Lung (tissue), 11 donors: ENCODE measurements at regions not wholly inside any gene's neighbourhood (a gene's known extent, or its start where the extent isn't known, plus 50 kb on each side); places are given as distances from the start of the nearest gene placed in this dataset.
A peak's percentile ranks its signal among the peaks of the same experiment; 100 is the strongest.

Experiments used
- ATAC-seq: fragments of 200-7000 bp; cut with Tn5 transposase; one replicate; pipeline ENCODE4 v1.9.1; 2020; ENCODE audit warnings: moderate number of reproducible peaks; ENCODE audit not compliant: insufficient read depth, low FRiP score
- DNase-seq, 3 donors: peaks; one replicate each; pipeline ENCODE4 v3.0.0-alpha.2; 2013 to 2017
- H3K27ac ChIP-seq, 2 donors: one replicate each; pipeline ENCODE4 v1.5.1; 2013; ENCODE audit warnings: mild to moderate bottlenecking in 2 of 2, moderate library complexity in 2 of 2, control low read depth in 1 of 2, inconsistent platforms in 1 of 2, low read depth in 1 of 2, low read length in 1 of 2
- H3K27me3 ChIP-seq, 3 donors: one replicate each; pipeline ENCODE4 v1.5.1; 2013; ENCODE audit warnings: low read length in 2 of 3; ENCODE audit not compliant: control insufficient read depth in 3 of 3, insufficient read depth in 3 of 3
- H3K36me3 ChIP-seq, 4 donors: one replicate each; pipeline ENCODE4 v1.5.1; 2013; ENCODE audit warnings: low read length in 4 of 4, mild to moderate bottlenecking in 1 of 4, moderate library complexity in 1 of 4; ENCODE audit not compliant: control insufficient read depth in 4 of 4, insufficient read depth in 4 of 4
- H3K4me1 ChIP-seq, 5 donors: one replicate each; pipeline ENCODE4 v1.5.1; 2013; ENCODE audit warnings: low read length in 5 of 5, mild to moderate bottlenecking in 2 of 5, moderate library complexity in 1 of 5; ENCODE audit not compliant: control insufficient read depth in 5 of 5, insufficient read depth in 5 of 5
- H3K4me3 ChIP-seq: one replicate; pipeline ENCODE4 v1.5.1; 2013; ENCODE audit warnings: mild to moderate bottlenecking, control low read depth, moderate library complexity
- H3K9ac ChIP-seq, 2 donors: one replicate each; pipeline ENCODE4 v1.5.1; 2013; ENCODE audit warnings: low read length in 2 of 2, control low read depth in 1 of 2; ENCODE audit not compliant: insufficient read depth in 1 of 2
- H3K9me3 ChIP-seq, 4 donors: one replicate each; pipeline ENCODE4 v1.5.1; 2013; ENCODE audit warnings: low read length in 3 of 4, mild to moderate bottlenecking in 1 of 4, moderate library complexity in 1 of 4; ENCODE audit not compliant: control insufficient read depth in 4 of 4, insufficient read depth in 3 of 4
- WGBS, 2 donors: extraction: QIAGEN DNeasy Blood & Tissue Kit; methylation state at CpG; one replicate each; pipeline ENCODE4 v1.1.7; 2013; 5-methylcytosine and 5-hydroxymethylcytosine counted together
- TF ChIP-seq, protein P1 (sequence below): IDR thresholded peaks from 2 replicates; pipeline ENCODE4 v1.5.1; 2012; ENCODE audit warnings: mild to moderate bottlenecking; ENCODE audit errors: control extremely low read depth, extremely low read depth
- donor health status: control.
- donor health status: control.
- donor health status: Bipolar disorder and iron deficiency.
- donor health status: healthy.
- donor health status: DM: yes; HTN: yes; CAD: no.

DNA sequence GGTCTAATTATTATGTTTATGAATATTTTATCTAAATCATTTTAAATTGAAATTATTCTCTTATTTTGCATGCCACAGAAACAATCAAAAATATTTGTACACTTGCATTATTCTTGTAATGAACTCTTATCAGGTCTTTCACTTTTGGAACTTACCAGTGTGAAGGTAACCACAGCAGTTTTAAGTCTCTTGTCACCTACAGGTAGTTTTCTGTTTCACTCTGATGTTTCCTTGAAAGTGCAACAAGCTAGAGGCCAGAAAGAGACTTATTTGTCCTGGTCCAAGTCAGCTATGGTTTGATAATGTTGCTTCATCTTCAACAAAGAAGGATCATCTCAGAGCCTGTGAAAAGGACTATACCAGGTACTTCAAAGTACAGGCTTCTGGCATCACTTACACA lies 133.4 kb upstream of the NBEA start:
- no peak overlapping the region for H3K27ac ChIP-seq
- TF ChIP-seq, protein P1, sequence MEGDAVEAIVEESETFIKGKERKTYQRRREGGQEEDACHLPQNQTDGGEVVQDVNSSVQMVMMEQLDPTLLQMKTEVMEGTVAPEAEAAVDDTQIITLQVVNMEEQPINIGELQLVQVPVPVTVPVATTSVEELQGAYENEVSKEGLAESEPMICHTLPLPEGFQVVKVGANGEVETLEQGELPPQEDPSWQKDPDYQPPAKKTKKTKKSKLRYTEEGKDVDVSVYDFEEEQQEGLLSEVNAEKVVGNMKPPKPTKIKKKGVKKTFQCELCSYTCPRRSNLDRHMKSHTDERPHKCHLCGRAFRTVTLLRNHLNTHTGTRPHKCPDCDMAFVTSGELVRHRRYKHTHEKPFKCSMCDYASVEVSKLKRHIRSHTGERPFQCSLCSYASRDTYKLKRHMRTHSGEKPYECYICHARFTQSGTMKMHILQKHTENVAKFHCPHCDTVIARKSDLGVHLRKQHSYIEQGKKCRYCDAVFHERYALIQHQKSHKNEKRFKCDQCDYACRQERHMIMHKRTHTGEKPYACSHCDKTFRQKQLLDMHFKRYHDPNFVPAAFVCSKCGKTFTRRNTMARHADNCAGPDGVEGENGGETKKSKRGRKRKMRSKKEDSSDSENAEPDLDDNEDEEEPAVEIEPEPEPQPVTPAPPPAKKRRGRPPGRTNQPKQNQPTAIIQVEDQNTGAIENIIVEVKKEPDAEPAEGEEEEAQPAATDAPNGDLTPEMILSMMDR = no peak
- ATAC-seq (no peak), DNase-seq (no peak)
- H3K9ac ChIP-seq = no peak overlapping the region
- H3K4me1 ChIP-seq = no peaks in the 10 kb centered on the region
- peaks cover 0 to 8% (median 0%) of the 10 kb centered on the region in 4 donors for H3K9me3 ChIP-seq
- no peaks in the 10 kb centered on the region for H3K27me3 ChIP-seq
- no peaks in the 10 kb centered on the region for H3K36me3 ChIP-seq
- H3K4me3 ChIP-seq = no peak overlapping the region

DNA sequence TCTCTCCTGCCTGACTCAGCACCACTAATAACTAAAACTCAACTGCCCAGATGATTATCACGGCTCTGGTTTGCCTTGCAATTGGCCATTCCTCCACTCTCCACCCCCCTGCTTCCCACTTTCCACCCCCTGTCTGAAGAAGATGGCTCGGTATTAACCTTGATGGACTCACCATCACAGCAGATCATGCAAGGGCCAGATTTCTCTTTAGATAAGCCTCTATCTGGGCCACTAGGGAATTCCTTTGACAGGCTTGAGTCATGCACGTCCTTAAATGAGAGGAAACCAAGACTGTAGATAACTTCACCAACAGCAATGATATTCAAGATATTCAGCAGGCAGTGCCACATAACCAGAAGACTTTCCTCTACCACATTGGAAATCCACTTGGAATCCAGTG lies 131.1 kb upstream of the NBEA start:
- 65% methylated on average over 3 of the region's 3 CpGs for WGBS, 2 donors
- no peaks in the 10 kb centered on the region for H3K36me3 ChIP-seq
- no peaks in the 10 kb centered on the region for H3K27me3 ChIP-seq
- TF ChIP-seq, protein P1 = no peak
- H3K9ac ChIP-seq = no peak overlapping the region
- DNase-seq (no peak), ATAC-seq (no peak)
- peaks cover 0 to 3% (median 0%) of the 10 kb centered on the region in 5 donors for H3K4me1 ChIP-seq
- H3K27ac ChIP-seq = no peak overlapping the region
- peaks cover 0 to 8% (median 0%) of the 10 kb centered on the region in 4 donors for H3K9me3 ChIP-seq
- no peak overlapping the region for H3K4me3 ChIP-seq

DNA sequence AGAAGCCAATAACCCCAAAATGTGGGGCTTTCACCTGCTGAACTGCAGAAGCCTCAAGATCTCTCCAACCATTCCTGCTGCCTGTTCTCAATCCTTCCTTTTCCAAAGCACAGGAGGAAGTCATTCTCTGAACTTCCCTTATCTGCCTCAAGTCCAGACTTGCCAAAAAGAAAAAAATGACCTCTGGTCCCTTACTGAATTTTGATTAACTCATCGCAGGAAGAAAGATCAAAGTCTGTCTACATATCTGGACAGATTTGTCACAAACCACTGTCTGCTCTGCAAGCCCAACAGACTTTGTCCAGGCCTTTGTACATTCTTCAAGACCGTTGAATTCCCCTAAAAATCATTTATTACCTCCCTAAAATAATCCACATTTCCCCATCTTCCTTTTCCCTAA lies 126.5 kb upstream of the NBEA start:
- TF ChIP-seq, protein P1 = no peak

DNA sequence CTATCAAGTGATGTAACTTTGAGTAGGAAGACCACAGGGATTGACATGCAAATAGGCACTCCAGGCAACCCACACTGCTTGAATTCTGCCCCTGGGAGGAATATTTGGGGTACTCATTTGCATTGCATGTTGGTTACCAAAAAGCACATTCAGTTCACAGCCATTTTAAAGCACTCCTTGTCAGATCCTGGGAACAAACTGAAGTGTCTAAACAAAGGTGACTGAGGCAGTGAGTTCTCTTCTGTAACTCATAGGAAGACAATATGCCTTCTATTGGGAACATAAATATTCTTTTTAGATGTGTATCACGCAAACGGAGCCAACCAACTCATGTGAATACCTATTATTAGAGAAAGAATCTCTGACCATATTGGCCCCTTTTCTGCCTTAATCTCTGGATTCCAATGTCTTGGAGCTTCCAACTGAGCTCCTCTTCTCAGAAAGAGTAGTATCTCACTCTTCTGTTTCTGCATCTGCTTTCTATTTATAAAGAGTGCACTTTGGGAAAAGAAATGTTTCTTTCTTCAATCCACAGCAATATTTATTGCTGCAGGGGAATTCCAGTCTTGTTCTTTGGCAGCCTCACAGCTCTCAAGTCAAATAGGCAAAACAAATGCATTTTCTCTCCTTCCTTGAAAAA lies 125.7 kb upstream of the NBEA start:
- Histone ChIP-seq H3K4me1 (peaks cover 0 to 5% (median 0%) of the 10 kb centered on the region in 5 donors), H3K27ac (no peak overlapping the region), H3K9me3 (peaks cover 0 to 7% (median 0%) of the 10 kb centered on the region in 4 donors), H3K4me3 (no peak overlapping the region), H3K36me3 (no peaks in the 10 kb centered on the region), H3K9ac (no peak overlapping the region), H3K27me3 (no peaks in the 10 kb centered on the region)
- peak; percentile 19 for ATAC-seq
- peak in 2 of 3 donors; percentile 22 to 43 for DNase-seq
- 53 to 59% methylated on average over 2 of the region's 2 CpGs for WGBS, 2 donors
- TF ChIP-seq, protein P1 = no peak

More for the DNA sequence above, 126.5 kb upstream of the NBEA start:
- DNase-seq (no peak), ATAC-seq (no peak)
- no peaks in the 10 kb centered on the region for H3K27me3 ChIP-seq
- H3K36me3 ChIP-seq = no peaks in the 10 kb centered on the region
- 58 to 68% methylated on average over 2 of the region's 2 CpGs for WGBS, 2 donors
- no peak overlapping the region for H3K27ac ChIP-seq
- peaks cover 0 to 5% (median 0%) of the 10 kb centered on the region in 5 donors for H3K4me1 ChIP-seq
- H3K9ac ChIP-seq = no peak overlapping the region
- H3K4me3 ChIP-seq = no peak overlapping the region
- H3K9me3 ChIP-seq = peaks cover 0 to 8% (median 0%) of the 10 kb centered on the region in 4 donors
